ENCODE measurements at regions not wholly inside any gene's neighbourhood (a gene's known extent, or its start where the extent isn't known, plus 50 kb on each side); places are given as distances from the start of the nearest gene placed in this dataset.

DNA sequence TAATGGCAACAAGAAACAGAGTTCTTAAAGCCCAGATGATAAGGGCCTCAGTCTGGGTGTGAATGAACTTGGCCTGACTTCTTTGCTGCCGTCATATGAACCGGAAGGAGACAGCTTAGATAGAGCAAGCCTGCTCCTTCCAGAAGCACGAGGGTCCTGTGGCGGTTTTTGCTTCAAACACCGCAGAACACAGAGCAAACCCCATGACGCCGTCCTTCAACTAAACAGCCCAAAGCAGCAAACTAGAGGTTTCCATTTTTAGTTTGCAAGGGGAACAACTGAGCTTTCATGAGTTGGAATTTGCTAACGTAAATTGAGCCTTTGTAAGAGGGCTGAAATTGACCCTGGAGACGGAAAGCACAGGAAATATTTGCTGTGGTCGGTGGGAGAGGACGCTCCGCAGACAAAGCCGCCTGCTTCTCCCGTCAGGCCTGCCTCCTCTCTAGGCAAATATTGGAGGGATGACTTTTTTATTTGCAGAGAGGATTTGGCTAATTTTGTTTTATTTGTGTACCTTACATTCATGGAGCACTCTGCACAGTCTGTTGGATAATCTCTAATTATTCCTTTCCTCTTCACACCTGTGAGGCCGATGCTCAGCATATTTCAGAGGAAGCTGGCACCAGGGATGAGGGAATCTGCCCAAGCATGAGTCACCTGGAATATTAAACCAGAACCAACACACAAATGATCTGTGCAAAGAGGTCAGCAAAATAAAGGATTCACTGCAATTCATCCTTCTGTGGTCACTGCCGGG lies 134.0 kb upstream of the NCK2 start:
- Histone ChIP-seq H3K4me3 (ENCODE audit: low read depth, low read length) (no peak overlapping the region), H3K79me2 (no peaks in the 10 kb centered on the region), H3K4me2 (ENCODE audit: low read length) (no peak overlapping the region), H3K9ac (no peak overlapping the region), H3K27me3 (ENCODE audit: control insufficient read depth, insufficient read depth, low read length) (no peaks in the 10 kb centered on the region), H3K27ac (no peak overlapping the region), H3K9me3 (ENCODE audit: control insufficient read depth, low read length) (no peaks in the 10 kb centered on the region), H3K36me3 (ENCODE audit: control insufficient read depth, insufficient read depth, low read length) (no peaks in the 10 kb centered on the region), H3K4me1 (no peaks in the 10 kb centered on the region), H2AFZ (peak overlapping the region; percentile 7)
- TF ChIP-seq, protein P1, sequence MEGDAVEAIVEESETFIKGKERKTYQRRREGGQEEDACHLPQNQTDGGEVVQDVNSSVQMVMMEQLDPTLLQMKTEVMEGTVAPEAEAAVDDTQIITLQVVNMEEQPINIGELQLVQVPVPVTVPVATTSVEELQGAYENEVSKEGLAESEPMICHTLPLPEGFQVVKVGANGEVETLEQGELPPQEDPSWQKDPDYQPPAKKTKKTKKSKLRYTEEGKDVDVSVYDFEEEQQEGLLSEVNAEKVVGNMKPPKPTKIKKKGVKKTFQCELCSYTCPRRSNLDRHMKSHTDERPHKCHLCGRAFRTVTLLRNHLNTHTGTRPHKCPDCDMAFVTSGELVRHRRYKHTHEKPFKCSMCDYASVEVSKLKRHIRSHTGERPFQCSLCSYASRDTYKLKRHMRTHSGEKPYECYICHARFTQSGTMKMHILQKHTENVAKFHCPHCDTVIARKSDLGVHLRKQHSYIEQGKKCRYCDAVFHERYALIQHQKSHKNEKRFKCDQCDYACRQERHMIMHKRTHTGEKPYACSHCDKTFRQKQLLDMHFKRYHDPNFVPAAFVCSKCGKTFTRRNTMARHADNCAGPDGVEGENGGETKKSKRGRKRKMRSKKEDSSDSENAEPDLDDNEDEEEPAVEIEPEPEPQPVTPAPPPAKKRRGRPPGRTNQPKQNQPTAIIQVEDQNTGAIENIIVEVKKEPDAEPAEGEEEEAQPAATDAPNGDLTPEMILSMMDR (IDR thresholded peaks at IDR 0.05): no peak

DNA sequence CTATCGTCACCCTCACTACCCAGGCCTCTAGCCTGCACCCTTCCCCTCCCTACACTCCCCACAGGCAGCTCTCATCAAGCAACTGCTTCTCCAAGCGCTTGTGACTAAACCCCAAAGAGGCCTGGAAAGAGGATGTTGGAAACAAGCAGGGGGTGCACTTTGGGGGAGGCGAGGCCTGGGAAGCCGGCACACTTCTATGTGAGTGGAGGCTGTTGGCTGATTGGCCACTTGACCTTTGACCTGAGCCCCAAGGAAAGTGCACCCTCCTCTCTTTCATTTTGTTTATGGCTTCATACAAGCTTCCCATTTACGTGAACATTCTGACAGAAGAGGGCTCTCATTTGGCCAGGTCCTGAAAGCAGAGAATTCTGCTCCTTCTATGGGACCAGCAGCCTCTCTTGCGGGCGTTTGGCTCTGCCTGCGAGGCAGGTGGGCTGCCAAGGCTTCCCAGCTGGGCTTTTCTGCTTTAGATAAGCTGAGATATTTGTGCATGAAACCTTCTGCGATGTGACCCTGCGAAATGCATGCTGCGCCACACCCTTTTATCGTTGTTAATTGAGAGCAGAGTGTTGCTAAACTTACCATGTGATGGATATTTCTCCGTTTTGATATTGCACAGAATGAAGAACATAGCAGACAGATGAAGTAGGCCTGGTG lies 134.8 kb upstream of the NCK2 start:
- Histone ChIP-seq H3K4me2 (ENCODE audit: low read length) (no peak overlapping the region), H3K9me3 (ENCODE audit: control insufficient read depth, low read length) (no peaks in the 10 kb centered on the region), H3K9ac (no peak overlapping the region), H3K4me3 (ENCODE audit: low read depth, low read length) (no peak overlapping the region), H2AFZ (no peak overlapping the region), H3K79me2 (no peaks in the 10 kb centered on the region), H3K27ac (no peak overlapping the region), H3K36me3 (ENCODE audit: control insufficient read depth, insufficient read depth, low read length) (no peaks in the 10 kb centered on the region), H3K4me1 (no peaks in the 10 kb centered on the region), H3K27me3 (ENCODE audit: control insufficient read depth, insufficient read depth, low read length) (no peaks in the 10 kb centered on the region)
- TF ChIP-seq, protein P1 (IDR thresholded peaks at IDR 0.05): no peak

DNA sequence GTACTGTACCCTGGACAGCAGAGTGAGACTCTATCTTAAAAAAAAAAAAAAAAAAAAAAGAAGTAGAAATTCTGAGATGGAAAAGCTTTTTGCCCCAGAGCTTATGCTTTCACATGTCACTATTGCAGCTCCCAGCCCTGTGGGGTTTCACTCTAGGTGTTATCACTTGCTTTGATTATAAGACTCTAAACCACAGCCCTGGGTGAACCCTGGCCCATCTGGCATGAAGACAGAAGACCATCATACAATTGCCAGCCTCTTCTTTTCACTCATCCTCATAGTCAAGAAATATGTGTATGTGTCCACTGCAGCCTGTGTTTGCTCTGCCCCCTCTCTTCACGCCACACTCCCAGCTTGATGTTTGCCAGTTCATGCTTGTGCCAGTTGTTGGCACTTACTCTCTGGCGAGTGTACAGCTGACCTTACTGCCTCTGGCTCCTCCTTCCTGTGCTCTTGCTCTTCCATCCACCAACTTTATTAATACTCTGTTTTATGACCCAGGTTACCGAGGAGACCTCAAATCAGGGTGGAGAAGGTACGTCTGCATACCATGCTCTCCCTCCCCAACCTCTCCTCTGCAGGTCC lies 136.7 kb upstream of the NCK2 start:
- no peaks in the 10 kb centered on the region for H3K9me3 ChIP-seq (ENCODE audit: control insufficient read depth, low read length)

DNA sequence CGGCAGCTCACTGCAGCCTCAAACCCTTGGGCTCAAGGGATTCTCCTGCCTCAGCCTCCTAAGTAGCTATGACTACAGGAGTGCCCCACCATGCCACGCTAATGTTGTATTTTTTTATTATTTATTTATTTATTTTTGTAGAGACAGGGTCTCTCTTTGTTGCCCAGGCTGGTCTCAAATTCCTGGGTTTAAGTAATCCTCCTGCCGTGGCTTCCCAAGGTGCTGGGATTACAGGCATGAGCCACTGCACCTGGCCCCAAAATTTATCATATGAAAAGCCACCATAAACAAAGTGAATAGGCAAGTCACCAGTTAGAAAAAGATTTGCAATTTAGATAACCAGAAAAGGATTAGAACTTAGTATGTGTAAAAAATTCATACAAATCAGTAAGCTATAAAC lies 138.6 kb upstream of the NCK2 start:
- no peak overlapping the region for H3K27ac ChIP-seq

More for the DNA sequence above, 136.7 kb upstream of the NCK2 start:
- Histone ChIP-seq H3K9ac (no peak overlapping the region), H3K79me2 (no peaks in the 10 kb centered on the region), H2AFZ (no peak overlapping the region), H3K27ac (no peak overlapping the region), H3K4me2 (ENCODE audit: low read length) (no peak overlapping the region), H3K4me1 (no peaks in the 10 kb centered on the region), H3K27me3 (ENCODE audit: control insufficient read depth, insufficient read depth, low read length) (no peaks in the 10 kb centered on the region), H3K4me3 (ENCODE audit: low read depth, low read length) (no peak overlapping the region), H3K36me3 (ENCODE audit: control insufficient read depth, insufficient read depth, low read length) (no peaks in the 10 kb centered on the region)
- TF ChIP-seq, protein P1 (IDR thresholded peaks at IDR 0.05): no peak

More for the DNA sequence above, 138.6 kb upstream of the NCK2 start:
- Histone ChIP-seq H3K9ac (no peak overlapping the region), H3K4me1 (no peaks in the 10 kb centered on the region), H3K9me3 (ENCODE audit: control insufficient read depth, low read length) (no peaks in the 10 kb centered on the region), H3K4me3 (ENCODE audit: low read depth, low read length) (no peak overlapping the region), H2AFZ (no peak overlapping the region), H3K4me2 (ENCODE audit: low read length) (no peak overlapping the region), H3K36me3 (ENCODE audit: control insufficient read depth, insufficient read depth, low read length) (no peaks in the 10 kb centered on the region), H3K79me2 (no peaks in the 10 kb centered on the region), H3K27me3 (ENCODE audit: control insufficient read depth, insufficient read depth, low read length) (no peaks in the 10 kb centered on the region)
- TF ChIP-seq, protein P1 (IDR thresholded peaks at IDR 0.05): no peak
